GM19455 (cell line): ENCODE measurements at regions not wholly inside any gene's neighbourhood (a gene's known extent, or its start where the extent isn't known, plus 50 kb on each side); places are given as distances from the start of the nearest gene placed in this dataset.
A peak's percentile ranks its signal among the peaks of the same experiment; 100 is the strongest.
"Not testable (repeated sequence)": the region's sequence is repeated elsewhere in the genome, so short reads cannot be mapped to it uniquely, and the experiment has no call there.

ENCODE experiments used
- ATAC-seq: cut with Tn5 transposase; IDR thresholded peaks from one replicate; pipeline ENCODE4 v1.9.1; 2021; ENCODE audit not compliant: unreplicated experiment

DNA sequence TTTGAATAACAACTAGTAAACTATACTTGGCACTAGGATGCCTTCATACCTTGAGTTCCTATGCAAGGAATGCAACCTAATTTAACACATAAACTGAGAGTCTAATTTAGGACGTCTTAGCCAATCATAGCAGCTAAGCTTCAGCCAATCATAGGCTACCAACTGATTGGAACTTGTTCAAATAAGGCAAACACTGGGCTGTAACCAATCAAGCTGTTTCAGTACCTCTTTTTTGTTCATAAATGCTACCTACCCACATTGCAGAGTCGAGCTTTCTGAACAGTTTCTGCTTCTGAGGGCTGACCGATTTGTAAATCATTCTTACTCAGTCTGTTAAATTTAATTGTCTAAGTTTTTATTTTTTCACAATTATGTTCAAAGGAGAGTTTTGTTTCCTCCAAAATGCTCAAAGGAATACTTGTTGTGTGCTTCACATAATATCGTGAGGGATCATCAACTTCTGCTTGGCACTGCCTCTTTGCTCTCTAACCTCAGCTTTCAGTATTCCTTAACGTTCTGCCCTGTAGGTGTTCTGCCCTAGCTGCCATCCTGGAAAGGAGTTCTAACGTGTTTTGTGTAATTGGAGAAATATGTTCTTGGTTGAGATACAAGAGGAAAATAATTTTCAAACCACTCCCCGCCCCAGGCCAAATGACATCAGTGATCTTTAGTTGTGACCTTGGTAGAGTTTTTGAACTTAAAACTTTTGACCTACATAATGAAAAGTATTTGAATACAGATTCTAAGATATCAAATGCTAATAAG is 380.4 kb upstream of the MIS18BP1 start:
- ATAC-seq: no peak

DNA sequence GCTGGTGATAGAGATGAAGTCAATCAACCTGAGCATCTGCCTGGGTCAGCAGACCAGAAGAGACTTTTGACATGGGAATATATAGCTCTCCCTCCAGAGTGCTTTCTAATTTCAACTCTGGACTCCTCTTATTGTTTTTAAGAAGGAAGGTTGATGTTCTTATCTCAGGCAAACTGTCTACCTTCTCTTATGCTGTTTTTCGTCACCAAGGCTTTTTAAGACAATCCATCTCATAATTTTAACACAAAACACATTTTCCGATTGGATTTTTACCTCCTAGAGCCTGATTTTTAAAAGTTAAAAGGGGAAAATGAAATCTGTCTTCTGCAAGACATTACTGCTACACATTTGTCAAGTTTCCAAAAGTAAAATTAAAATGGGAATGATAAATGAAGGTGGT is 368.7 kb upstream of the MIS18BP1 start:
- ATAC-seq: no peak

DNA sequence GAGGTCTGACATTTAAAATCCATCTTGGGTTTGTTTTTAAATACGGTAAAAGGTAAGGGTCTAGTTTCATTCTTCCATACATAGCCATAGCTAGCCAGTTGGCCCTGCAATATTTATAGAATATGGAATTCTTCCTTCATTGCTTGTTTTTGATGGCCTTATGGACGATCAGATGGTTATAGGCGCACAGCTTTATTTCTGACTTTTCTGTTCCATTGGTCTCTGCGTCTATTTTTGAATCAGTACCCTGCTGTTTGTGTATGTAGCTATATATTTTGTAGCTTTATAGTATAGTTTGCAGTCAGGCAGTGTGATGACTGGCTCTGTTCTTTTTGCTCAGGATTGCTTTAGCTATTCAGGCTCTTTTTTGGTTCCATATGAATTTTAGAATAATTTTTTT is 366.8 kb upstream of the MIS18BP1 start:
- no peak for ATAC-seq

- no peak for ATAC-seq
These were observed 357.3 kb upstream of the MIS18BP1 start for GRCh38 chr14:45610318-45610717.

- no peak for ATAC-seq
These were observed 334.1 kb upstream of the MIS18BP1 start for GRCh38 chr14:45587142-45587541.

DNA sequence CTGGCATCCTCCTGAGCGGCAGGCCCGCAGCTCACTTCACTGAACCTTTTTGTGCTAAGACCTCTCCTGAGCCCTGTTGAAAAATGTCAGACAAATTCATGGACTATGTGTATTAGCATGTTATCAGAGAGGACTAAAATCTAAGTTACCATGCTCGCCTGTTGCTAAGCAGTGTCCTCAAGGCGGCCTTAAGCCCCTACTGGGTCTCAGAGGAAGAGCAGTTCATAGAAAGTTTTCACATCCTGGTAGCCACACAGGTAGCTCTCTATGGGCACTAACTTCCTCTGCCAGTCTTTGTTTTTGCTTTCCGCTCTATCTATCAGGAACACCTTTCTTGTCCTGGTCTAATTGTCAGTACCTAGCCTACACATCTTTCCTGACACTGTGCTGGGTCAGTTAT is 306.6 kb upstream of the MIS18BP1 start:
- ATAC-seq: no peak

DNA sequence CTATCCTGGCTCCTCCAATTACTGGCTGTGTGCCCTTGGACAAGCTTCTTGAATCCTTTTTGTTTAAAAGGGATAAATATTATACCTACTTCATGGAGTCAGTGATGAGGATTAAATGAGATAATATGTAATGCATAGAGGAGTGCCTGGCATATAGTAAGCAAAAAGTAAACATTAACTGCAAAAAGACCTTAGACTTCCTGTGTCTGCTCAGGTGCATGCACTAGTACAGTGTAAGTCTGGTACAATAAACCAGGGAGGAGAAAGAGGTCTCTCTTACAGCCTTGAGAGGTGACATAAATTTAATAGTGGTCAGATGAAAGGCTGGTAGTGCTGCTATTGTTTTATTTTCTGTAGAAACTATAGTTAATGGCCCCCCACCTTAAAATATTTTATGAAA is 305.2 kb upstream of the MIS18BP1 start:
- ATAC-seq: no peak

DNA sequence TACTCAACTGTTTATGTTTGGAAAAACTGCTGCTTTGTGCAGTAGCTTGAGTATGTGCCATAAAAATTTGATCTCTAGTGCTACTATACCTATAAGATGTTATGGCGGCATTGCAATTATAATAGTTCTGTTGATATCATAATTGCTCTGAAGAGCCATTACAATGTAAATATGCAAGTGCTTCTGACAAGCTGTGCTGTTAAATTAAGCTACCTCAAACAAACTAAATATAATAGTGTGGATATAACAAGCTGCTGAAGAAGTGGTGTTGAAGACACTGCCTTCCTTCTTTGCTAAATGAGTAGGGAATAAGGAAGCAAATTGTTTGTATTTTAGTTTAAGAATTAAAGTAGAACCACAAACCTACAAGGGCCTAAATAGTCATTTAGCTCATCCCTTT is 301.0 kb upstream of the MIS18BP1 start:
- ATAC-seq: no peak

DNA sequence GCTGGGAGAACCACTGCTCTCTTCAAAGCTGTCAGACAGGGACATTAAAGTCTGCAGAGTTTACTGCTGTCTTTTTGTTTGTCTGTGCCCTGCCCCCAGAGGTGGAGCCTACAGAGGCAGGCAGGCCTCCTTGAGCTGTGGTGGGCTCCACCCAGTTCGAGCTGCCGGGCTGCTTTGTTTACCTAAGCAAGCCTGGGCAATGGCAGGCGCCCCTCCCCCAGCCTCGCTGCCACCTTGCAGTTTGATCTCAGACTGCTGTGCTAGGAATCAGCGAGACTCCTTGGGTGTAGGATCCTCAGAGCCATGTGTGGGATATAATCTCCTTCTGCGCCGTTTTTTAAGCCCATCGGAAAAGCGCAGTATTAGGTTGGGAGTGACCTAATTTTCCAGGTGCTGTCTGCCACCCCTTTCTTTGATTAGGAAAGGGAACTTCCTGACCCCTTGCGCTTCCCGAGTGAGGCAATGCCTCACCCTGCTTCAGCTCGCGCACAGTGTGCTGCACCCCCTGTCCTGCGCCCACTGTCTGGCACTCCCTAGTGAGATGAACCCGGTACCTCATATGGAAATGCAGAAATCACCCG is 298.3 kb upstream of the MIS18BP1 start:
- ATAC-seq: not testable (repeated sequence)

GRCh38 chr14:45531022-45531421 is 278.0 kb upstream of the MIS18BP1 start:
- no peak for ATAC-seq

DNA sequence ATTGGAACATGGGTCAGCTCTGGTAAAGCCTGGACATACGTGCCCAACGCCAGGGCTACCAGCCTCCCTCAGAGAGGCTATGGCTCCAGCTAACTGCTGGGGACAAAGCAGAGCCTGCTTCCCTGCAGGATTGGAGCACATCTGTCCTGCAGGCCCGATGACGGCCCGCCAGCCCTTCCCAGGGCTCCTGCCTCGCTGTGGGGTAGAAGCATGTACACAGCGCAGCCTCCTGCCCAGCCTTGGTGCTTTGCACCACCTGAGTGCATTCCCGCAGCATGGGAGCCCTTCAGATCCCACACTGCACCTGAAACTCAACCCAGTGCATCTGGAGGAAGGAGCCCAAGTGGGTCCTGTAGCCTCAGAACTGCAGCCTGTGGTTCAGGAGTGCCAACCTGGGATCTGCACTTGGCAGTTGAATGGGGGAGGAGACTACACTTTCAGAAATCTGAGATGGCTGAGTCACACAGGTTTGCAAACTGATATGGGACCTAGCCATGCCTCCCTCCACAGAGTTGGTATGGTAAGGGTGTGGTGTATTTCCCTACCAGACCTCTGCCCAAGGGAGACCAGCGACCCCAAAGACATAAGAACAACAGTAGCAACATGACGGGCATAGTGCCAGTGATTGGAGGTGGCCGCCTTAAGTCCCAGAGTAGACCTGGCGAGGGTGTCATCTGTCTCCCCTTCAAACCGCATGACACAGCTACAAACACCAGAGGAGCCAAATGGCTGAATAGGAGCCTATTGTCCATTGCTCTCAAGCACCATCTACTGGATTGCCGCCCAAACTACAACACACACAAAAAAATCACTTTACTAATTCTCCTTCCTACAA is 273.9 kb upstream of the MIS18BP1 start:
- ATAC-seq: no peak

GRCh38 chr14:45519766-45520165 is 266.8 kb upstream of the MIS18BP1 start:
- ATAC-seq: no peak

DNA sequence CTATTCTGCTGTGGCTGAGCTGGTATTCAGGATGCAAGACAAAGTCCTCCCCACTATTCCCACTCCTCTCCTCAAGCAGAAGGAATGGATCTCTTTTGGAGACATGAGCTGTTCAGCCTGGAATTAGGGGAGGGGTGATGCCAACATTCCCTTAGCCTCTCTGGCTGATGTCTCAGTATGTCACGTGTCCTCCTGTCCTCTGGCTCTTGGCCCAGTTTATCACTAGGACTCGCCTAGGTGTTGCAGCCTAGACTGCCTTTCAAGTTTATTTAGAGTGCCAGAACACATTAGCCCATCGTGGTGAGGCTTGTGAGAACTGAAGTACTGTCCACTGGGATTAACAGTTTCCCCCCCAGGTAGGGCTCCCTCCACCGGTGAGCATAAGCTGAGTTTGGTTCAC is 239.9 kb upstream of the MIS18BP1 start:
- ATAC-seq: no peak

DNA sequence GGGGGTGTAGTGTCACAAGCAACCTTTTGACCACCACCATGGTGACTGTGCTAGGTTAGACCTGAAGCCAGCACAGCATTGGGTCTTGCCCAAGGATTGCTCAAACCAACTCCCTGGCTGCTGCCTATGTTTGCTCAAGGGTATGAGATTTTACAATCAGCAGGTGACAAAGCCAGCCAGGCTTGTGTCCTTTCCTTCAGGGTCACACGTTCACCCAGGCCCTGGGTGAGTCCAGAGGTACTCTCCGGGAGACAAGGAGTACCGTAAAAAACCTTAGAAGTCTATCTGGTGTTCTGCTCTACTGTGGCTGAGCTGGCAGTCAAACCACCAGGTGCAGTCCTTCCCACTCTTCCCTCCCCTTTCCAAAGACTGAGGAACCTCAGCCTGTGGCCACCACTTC is 238.9 kb upstream of the MIS18BP1 start:
- no peak for ATAC-seq

DNA sequence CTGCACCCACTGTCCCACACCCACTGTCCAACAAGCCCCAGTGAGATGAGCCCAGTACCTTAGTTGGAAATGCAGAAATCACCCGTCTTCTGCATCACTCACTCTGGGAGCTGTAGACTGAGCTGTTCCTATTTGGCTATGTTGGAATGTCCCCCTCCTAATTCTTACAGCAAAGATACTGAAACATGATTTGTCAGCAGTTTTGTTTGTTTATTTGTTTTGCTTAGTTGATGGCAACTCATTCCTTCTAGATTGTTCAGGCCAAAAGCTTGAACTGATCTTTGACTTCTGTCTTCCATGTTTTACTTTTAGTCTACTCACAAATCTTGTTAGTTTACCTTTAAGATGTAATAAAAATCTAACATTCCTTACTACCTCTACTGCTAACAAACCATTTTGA is 233.6 kb upstream of the MIS18BP1 start:
- no peak for ATAC-seq

GRCh38 chr14:45467023-45467422 is 214.0 kb upstream of the MIS18BP1 start:
- no peak for ATAC-seq

GRCh38 chr14:45434221-45434620 is 181.2 kb upstream of the MIS18BP1 start:
- ATAC-seq: no peak

DNA sequence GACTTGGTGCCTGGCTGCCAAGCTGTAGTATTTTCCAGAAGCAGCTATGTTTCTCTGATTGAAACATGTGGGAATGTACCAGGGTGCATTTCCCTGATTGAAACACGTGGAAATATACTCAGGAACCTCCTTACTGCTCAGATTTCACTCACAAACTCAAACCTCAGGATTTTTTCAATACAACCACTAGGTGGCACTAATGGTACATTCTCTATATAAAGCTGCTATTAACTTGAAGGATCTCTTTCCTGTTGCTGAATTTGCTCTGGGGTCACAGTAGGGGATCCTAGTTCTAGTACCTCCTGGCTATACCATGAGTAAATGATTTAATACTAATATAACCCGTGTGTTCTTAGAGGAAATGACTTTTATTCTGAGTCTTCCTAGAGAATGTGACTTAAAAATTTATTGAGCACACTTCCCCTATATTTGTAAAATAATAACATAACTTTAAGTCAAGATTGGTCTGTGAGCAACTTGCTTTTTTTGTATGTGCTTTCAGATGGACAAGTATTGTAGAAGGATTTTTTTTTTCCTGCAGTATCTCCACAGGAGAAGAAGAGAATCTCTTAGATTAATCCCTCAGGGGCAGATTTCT is 173.8 kb upstream of the MIS18BP1 start:
- ATAC-seq: peak; percentile 66

DNA sequence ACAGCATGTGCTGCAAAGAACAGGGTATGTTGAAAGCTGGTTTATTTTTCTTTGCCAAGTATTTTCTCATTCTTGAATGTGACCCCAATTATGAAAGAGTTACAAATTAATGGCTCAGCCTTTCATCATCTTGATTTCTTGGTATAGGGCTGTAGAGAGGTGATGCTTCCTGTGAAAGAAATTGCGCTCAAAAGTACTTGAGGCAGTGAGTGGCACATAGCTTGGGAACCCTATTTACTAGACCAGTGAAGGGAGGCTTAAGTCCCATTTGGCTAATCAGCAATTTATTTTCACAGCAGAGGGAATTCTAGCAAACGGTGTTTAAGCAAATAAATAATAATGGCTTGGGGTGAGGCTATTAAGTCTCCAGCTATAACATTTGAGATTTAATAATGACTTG is 153.9 kb upstream of the MIS18BP1 start:
- ATAC-seq: no peak

DNA sequence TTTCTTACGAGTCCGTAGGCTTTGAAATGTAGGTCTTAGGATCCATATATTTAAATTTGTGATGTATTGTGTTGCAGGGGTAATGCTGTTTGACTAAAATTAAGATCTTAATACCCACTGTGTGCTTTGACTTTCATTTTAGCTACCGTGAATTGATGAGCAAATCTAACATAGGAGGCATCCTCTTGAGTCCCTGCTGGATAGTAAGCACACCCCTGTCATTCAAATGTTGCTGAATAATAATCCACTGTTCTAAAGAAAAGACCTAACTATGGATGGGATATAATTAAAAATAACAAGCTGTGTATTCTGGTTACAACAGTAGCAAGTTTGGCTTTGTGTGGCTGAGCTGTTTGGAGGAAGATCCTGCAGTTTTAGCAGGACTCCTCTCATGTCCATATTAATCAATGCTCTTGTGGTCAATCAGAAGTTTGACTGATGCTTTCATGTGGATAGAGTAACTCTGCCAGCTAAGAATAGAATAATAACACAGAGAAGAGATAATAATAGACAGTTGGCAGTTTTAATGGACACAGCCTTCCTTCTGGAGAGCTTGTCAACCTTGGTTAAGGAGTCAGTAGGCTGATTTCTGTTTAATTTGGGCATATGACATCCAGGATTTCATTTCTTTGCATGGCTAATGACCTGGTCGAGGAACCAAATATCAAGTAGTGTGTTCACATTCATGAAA is 148.1 kb upstream of the MIS18BP1 start:
- ATAC-seq: no peak

DNA sequence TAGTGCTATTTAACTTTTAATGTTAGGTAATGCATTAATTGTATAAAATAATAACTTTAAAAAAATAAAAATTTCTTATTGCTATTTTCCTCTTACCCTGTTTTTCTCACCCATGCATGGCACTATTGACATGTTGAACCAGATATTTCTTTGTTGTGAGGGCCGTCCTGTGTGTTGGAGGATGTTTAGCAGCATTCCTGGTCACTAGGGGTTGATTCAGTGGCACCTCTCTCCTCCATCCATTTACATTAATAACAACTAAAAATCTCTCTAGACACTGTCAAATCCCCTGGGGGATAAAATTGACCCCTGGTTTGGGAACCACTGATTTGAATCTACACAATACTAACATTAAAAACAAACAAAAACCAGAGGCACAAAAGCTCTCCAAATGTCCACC is 147.5 kb upstream of the MIS18BP1 start:
- no peak for ATAC-seq
